ENCODE measurements at regions not wholly inside any gene's neighbourhood (a gene's known extent, or its start where the extent isn't known, plus 50 kb on each side); places are given as distances from the start of the nearest gene placed in this dataset.

DNA sequence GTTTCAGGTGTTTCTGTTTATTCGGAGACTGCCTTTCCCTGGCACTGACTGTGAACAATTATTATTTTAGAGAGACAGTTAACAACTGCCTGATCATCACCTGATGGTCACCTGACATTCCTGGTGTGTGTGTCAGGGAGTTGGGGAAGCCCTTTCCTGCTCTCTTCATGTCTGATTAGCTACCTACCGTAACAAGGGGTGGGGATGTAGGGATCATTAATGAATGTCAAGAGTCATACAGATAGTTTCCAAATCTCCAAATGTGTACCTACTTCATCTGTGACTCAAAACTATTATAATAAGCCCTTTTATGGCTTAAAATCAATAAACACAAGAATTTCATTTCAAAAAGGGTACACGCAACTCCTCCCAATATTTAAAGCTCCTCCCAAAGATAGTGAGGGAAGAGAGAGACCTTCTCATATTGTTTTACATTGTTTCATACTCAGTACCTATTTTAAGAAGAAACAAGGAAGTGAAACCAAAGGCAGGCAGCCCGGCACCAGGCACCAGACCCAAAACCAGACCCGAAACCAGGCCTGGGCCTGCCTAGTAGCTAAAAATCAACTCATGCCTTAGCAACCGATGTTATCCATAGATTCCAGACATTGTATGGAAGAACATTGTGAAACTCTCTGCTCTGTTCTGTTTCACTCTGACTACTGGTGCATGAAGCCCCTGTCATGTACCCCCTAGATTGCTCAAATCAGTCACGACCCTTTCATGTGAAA is 844.9 kb upstream of the ALCAM start:
- no peaks in the 10 kb centered on the region for H3K9me3 Mint-ChIP-seq
- H3K27me3 Mint-ChIP-seq: no peaks in the 10 kb centered on the region
- ATAC-seq: no peak
- H3K4me3 Mint-ChIP-seq: no peak overlapping the region
- no peak for DNase-seq (ENCODE audit: low spot score)
- H3K4me1 Mint-ChIP-seq (ENCODE audit: low read depth in 2 of 2): no peaks in the 10 kb centered on the region
- no peak overlapping the region for H3K27ac Mint-ChIP-seq
- no peaks in the 10 kb centered on the region for H3K36me3 Mint-ChIP-seq

DNA sequence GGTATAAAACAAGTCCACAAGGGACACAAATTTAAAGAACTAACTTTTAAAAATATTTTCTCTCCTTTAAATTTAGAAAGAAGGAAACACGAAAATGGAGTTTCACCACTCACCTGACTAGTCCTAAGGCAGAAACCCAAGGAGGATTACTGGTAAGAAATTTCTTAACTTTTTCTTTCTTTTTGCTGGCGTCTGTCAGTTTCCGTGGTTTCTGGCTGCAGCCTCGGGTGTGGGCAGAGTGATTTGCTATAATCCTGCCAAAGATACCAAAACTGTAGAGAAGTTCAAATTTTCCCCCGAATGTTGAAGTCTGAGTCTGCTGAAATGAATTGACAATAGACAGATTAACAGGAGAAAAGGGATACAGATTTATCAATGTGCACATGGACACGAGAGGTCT is 843.6 kb upstream of the ALCAM start:
- ATAC-seq: no peak

DNA sequence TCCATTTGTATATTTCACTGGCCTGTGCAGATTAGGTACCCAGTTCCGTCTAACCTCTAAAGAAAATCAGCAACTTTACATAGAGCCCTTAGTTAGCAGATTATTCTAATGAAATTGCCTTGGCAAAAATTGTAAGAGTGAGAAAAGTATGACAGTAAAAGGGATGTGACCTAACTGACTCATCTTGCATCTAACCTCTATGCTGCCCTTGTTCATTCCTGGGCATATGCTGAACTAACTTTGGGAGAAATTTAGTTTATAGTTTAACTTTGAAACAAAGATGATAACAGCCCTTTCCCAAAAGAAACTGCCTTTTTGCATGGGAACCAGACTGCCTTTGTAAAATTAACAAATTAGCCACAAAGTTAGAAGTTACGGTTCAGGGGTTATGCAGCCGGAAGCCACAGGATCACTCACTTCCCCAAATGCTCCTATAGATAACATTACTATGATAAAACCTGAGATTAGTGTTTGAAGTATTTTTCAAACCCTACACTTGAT is 839.8 kb upstream of the ALCAM start:
- no peaks in the 10 kb centered on the region for H3K36me3 Mint-ChIP-seq
- DNase-seq (ENCODE audit: low spot score) (no peak), ATAC-seq (no peak)
- peaks cover 3% of the 10 kb centered on the region for H3K9me3 Mint-ChIP-seq
- no peaks in the 10 kb centered on the region for H3K4me1 Mint-ChIP-seq (ENCODE audit: low read depth in 2 of 2)
- no peak overlapping the region for H3K27ac Mint-ChIP-seq
- H3K27me3 Mint-ChIP-seq: no peaks in the 10 kb centered on the region
- no peak overlapping the region for H3K4me3 Mint-ChIP-seq

More for the DNA sequence above, 843.6 kb upstream of the ALCAM start:
- no peaks in the 10 kb centered on the region for H3K4me1 Mint-ChIP-seq (ENCODE audit: low read depth in 2 of 2)
- H3K36me3 Mint-ChIP-seq: no peaks in the 10 kb centered on the region
- H3K27me3 Mint-ChIP-seq: no peaks in the 10 kb centered on the region
- no peak overlapping the region for H3K27ac Mint-ChIP-seq
- no peak overlapping the region for H3K4me3 Mint-ChIP-seq
- no peak for DNase-seq (ENCODE audit: low spot score)
- no peaks in the 10 kb centered on the region for H3K9me3 Mint-ChIP-seq

DNA sequence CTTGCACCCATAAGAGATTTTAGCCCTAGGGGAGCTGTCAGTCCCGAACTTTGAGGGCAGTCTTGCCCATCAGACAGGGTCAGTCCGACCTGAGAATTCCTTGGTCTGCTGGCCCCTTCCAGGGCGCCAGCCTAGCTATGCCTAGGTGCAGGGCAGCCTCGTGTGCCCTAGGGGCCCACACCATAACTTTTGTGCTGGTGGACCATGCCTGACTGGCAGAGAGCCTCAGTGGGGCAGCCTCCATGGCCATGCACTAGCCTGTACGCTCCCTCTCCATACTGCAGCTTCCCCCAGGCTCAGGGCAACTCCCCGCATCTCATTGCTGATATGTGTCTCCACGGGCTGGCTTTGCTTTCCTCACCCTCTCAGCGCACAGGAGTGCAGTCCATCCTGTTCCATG is 835.8 kb upstream of the ALCAM start:
- Mint-ChIP-seq H3K4me3 (no peak overlapping the region), H3K9me3 (peaks cover 18% of the 10 kb centered on the region), H3K4me1 (ENCODE audit: low read depth in 2 of 2) (no peaks in the 10 kb centered on the region), H3K36me3 (peaks cover 4% of the 10 kb centered on the region), H3K27me3 (no peaks in the 10 kb centered on the region), H3K27ac (no peak overlapping the region)
- ATAC-seq: no peak
- DNase-seq (ENCODE audit: low spot score): no peak

DNA sequence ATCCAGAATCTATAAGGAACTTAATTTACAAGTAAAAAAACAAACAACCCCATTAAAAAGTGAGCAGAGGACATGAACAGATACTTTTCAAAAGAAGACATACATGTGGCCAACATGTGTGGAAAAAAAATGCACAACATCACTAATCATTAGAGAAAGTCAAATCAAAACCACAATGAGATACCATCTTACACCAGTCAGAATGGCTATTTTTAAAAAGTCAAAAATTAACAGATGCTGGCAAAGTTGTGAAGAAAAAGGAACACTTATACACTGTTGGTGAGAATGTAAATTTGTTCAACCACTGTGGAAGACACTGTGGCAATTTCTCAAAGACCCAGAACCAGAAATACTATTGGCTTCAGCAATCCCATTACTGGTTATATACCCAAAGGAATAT is 830.0 kb upstream of the ALCAM start:
- H3K36me3 Mint-ChIP-seq: peaks cover 4% of the 10 kb centered on the region
- no peaks in the 10 kb centered on the region for H3K4me1 Mint-ChIP-seq (ENCODE audit: low read depth in 2 of 2)
- no peak overlapping the region for H3K27ac Mint-ChIP-seq
- DNase-seq (ENCODE audit: low spot score) (no peak), ATAC-seq (no peak)
- peaks cover 19% of the 10 kb centered on the region for H3K9me3 Mint-ChIP-seq
- no peak overlapping the region for H3K4me3 Mint-ChIP-seq
- no peaks in the 10 kb centered on the region for H3K27me3 Mint-ChIP-seq

DNA sequence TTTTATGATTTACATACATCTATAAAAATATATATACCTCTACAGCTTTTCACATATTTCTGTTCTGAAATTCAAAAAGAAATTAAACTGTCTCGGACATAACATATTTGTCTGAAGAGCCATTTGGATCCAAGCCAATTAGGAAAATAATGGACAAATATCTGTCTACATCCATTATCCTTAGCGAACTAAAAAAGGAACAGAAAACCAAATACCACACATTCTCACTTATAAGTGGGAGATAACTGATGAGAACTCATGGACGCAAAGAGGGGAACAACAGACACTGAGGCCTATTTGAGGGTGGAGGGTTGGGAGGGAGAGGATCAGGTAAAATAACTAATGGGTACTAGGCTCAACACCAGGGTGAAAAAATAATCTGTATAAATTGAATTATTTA is 829.4 kb upstream of the ALCAM start:
- DNase-seq (ENCODE audit: low spot score): no peak
- ATAC-seq: no peak
- Mint-ChIP-seq H3K27me3 (no peaks in the 10 kb centered on the region), H3K9me3 (peaks cover 17% of the 10 kb centered on the region), H3K27ac (no peak overlapping the region), H3K36me3 (peaks cover 4% of the 10 kb centered on the region), H3K4me3 (no peak overlapping the region), H3K4me1 (ENCODE audit: low read depth in 2 of 2) (no peaks in the 10 kb centered on the region)

DNA sequence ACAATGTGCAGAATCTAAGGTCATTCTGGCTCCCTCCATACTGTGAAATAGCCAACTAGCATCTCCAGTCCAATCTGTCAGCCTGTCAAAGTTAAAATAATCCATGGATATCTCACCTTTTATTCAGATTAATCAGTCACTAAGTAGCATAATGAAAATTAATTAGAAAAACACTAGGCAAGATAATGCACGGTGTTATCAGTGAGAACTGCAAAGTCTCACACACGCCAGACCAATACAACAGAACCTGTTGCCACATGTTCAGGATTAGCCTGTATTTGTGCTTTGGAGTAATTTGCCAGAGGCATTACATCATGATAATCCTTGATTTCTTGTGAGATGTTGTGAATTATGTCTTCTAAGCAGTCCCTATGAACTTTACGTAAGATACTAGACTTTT is 820.4 kb upstream of the ALCAM start:
- Mint-ChIP-seq H3K36me3 (no peaks in the 10 kb centered on the region), H3K4me3 (no peak overlapping the region), H3K4me1 (ENCODE audit: low read depth in 2 of 2) (no peaks in the 10 kb centered on the region), H3K27ac (no peak overlapping the region), H3K9me3 (no peaks in the 10 kb centered on the region), H3K27me3 (no peaks in the 10 kb centered on the region)
- DNase-seq (ENCODE audit: low spot score) (no peak), ATAC-seq (no peak)

DNA sequence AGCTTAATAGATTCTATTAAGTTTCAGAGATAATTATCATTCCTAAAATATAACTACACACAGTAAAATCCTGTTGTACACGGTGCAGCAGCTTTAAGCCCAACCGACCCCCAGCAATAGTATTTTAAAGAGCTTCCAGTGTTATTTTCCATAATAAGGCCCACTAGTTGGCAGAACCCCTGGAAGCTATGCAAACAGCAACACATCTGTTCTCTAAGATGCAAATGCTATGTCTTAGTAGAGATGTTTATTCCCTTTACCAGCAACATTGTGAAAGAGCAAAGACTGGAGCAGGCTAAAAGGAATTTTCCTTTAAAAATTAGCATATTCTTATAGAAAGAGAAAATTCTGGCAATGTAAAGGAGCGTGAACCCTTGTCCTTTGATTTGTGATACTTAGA is 819.7 kb upstream of the ALCAM start:
- Mint-ChIP-seq H3K36me3 (no peaks in the 10 kb centered on the region), H3K27me3 (no peaks in the 10 kb centered on the region)

DNA sequence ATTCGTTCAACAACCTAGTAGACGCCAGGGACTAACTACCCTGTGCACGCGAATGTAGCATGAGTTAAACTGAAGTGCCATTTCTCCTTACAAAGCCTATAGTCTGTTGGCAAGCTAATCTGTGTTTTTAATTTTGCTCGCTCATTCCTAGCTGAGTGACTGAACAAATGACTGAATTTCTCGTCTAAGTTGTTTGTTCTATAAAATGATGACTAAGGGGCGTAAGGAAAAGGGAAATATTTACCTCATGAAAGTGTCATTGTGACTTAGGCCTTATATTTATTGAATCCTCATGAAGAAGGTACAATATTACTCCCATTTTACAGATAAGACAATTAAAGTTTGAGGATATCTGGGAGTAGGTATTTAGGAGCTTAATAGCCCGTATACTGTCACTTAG is 818.3 kb upstream of the ALCAM start:
- Mint-ChIP-seq H3K4me1 (ENCODE audit: low read depth in 2 of 2) (no peaks in the 10 kb centered on the region), H3K27ac (no peak overlapping the region), H3K4me3 (no peak overlapping the region), H3K9me3 (no peaks in the 10 kb centered on the region), H3K27me3 (no peaks in the 10 kb centered on the region), H3K36me3 (no peaks in the 10 kb centered on the region)
- no peak for ATAC-seq
- no peak for DNase-seq (ENCODE audit: low spot score)

More for the DNA sequence above, 819.7 kb upstream of the ALCAM start:
- ATAC-seq (no peak), DNase-seq (ENCODE audit: low spot score) (no peak)
- no peak overlapping the region for H3K4me3 Mint-ChIP-seq
- no peaks in the 10 kb centered on the region for H3K4me1 Mint-ChIP-seq (ENCODE audit: low read depth in 2 of 2)
- no peak overlapping the region for H3K27ac Mint-ChIP-seq
- H3K9me3 Mint-ChIP-seq: no peaks in the 10 kb centered on the region

DNA sequence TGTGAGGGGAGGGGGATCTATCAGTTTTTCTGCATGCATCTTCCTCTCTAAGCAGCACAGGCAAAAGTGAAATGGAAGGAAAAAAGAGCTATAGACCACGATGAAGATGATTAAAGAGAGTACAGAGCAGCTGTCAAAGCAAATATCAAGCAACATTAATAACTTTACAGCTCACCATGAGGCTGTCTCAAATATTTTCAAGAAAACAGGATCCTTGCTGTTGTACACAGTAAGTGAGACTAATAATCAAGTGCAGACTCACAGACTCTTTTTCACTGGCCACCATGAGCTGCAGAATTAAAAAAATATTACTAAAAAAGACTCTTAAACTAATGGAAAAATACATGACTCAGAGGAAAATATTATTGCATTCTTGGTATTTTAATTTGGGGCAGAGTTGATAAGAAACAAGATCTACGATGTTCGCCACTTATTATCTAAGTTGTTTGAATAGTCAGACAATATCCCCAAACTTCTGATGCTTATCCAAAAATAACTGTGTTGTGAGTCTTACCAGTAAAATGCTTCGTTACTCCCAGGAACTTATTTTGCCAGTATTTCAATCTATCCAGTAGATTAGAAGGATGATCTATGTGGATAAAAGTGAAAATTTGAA is 817.5 kb upstream of the ALCAM start:
- no peak overlapping the region for H3K4me3 Mint-ChIP-seq
- no peaks in the 10 kb centered on the region for H3K27me3 Mint-ChIP-seq
- no peak overlapping the region for H3K27ac Mint-ChIP-seq
- H3K9me3 Mint-ChIP-seq: no peaks in the 10 kb centered on the region
- no peak for DNase-seq (ENCODE audit: low spot score)
- no peak for ATAC-seq
- no peaks in the 10 kb centered on the region for H3K4me1 Mint-ChIP-seq (ENCODE audit: low read depth in 2 of 2)
- H3K36me3 Mint-ChIP-seq: no peaks in the 10 kb centered on the region

DNA sequence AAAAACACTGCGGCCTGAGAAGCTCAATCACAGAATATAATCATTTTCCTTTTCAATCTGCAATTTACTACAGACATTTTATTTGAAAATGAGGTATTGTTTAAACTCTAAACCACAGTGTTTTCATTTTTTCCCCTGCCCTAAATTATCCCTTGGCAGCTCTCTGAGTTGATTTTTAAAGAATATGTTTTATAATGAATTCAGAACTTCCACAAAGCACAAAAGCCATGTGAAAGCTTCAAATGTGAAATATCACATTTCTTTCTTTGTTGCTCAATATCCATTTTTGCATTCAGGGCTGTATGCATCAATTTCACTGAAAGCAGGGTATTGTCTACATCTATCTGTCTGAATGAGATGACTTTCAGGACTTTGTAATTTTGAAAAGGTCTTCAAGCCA is 813.6 kb upstream of the ALCAM start:
- no peak overlapping the region for H3K27ac Mint-ChIP-seq
- no peaks in the 10 kb centered on the region for H3K4me1 Mint-ChIP-seq (ENCODE audit: low read depth in 2 of 2)
- peaks cover 4% of the 10 kb centered on the region for H3K9me3 Mint-ChIP-seq
- H3K4me3 Mint-ChIP-seq: no peak overlapping the region
- no peaks in the 10 kb centered on the region for H3K27me3 Mint-ChIP-seq
- ATAC-seq: no peak
- no peaks in the 10 kb centered on the region for H3K36me3 Mint-ChIP-seq
- DNase-seq (ENCODE audit: low spot score): no peak

DNA sequence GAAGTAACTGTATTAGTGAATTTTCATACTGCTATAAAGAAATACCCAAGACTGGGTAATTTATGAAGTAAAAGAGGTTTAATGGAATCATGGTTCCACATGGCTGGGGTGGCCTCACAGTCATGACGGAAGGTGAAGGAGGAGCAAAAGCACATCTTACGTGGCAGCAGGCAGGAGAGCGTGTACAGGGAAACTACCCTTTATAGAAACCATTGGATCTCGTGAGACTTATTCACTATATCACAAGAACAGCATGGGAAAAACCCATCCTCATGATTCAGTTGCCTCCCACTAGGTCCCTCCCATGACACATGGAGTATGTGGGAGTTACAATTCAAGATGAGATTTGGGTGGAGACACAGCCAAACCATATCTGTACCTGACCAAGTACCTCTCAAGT is 812.3 kb upstream of the ALCAM start:
- DNase-seq (ENCODE audit: low spot score) (no peak), ATAC-seq (no peak)
- Mint-ChIP-seq H3K9me3 (peaks cover 4% of the 10 kb centered on the region), H3K4me3 (no peak overlapping the region), H3K36me3 (no peaks in the 10 kb centered on the region), H3K4me1 (ENCODE audit: low read depth in 2 of 2) (no peaks in the 10 kb centered on the region), H3K27me3 (no peaks in the 10 kb centered on the region), H3K27ac (no peak overlapping the region)

DNA sequence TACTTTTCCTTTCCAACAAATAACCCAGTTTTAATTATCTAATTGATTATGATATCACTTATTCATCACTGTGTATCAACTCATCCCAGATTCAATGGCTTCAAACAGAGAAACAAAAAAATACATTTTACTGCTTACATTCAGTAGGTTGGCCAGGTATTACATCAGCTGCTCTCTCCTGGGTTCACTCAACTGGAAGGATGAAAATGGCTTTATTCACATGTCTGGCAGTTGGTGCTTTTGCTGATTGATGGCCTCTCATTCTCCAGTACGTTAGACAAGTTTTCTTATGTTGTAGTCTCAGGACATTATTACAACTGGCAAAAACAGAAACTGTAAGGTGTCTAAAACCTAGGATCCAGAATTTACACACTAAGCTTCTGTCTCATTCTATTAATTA is 811.0 kb upstream of the ALCAM start:
- no peaks in the 10 kb centered on the region for H3K36me3 Mint-ChIP-seq
- H3K27ac Mint-ChIP-seq: no peak overlapping the region
- DNase-seq (ENCODE audit: low spot score) (no peak), ATAC-seq (no peak)
- no peaks in the 10 kb centered on the region for H3K4me1 Mint-ChIP-seq (ENCODE audit: low read depth in 2 of 2)
- H3K27me3 Mint-ChIP-seq: no peaks in the 10 kb centered on the region
- no peak overlapping the region for H3K4me3 Mint-ChIP-seq
- H3K9me3 Mint-ChIP-seq: peaks cover 4% of the 10 kb centered on the region

DNA sequence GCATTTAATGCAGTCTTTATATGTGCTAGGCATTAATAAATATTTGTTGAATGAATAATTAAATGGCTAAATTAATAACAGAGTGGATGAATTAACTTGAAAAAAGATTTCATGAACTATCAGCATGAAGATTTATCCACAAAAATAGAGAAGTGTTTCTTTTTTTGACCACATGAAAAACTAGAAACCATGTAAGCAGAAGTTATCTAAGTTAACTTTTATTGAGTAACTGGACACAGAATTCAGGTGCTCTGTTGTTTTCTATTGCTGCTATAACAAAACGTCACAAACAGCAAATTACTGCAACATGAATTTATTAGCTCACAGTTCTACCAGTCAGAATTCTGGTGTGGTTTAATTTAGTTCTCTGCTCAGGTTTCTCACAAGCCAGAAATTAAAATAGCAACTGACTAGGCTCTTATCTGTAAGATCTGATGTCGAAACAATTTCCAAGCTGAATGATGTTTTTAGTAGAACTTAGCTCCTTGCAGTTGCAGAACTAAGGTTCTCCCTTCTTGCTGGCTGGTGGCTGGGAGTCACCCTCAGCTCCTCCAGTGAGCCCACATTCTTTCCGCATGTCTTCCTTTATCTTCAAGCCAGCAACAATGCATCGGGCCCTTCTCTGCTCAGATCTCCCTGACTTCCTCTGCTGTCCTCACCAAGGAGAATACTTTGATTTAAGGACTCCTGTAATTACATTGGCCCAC is 810.2 kb upstream of the ALCAM start:
- no peaks in the 10 kb centered on the region for H3K27me3 Mint-ChIP-seq
- no peaks in the 10 kb centered on the region for H3K4me1 Mint-ChIP-seq (ENCODE audit: low read depth in 2 of 2)
- H3K4me3 Mint-ChIP-seq: no peak overlapping the region
- DNase-seq (ENCODE audit: low spot score) (no peak), ATAC-seq (no peak)
- peaks cover 4% of the 10 kb centered on the region for H3K9me3 Mint-ChIP-seq
- no peak overlapping the region for H3K27ac Mint-ChIP-seq
- H3K36me3 Mint-ChIP-seq: no peaks in the 10 kb centered on the region
